ENCODE measurements at regions not wholly inside any gene's neighbourhood (a gene's known extent, or its start where the extent isn't known, plus 50 kb on each side); places are given as distances from the start of the nearest gene placed in this dataset.
"Not testable (repeated sequence)": the region's sequence is repeated elsewhere in the genome, so short reads cannot be mapped to it uniquely, and the experiment has no call there.

DNA sequence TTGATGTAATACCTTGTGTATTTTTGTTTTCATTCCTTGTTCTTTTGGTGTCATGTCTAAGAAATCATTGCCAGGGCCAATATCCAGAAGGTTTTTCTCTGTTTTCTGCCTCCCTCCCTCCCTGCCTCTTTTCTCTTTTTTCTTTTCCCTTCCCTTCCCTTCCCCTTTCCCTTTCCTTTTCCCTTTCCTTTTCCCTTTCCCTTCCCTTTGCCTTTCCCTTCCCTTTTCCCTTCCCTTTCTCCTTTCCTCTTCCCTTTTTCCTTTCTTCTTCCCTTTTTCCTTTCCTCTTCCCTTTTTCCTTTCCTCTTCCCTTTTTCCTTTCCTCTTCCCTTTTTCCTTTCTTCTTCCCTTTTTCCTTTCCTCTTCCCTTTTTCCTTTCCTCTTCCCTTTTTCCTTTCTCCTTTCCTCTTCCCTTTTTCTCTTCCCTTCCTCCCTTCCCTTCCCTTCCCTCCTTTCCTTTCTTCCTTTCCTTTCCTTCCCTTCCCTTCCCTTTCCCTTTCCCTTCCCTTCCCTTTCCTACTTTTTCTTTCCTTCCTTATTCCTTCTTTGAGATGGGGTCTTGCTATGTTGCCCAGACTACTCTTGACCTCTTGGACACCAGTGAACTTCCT, 646.1 kb downstream of the RAPGEF2 start:
- no peak for DNase-seq

DNA sequence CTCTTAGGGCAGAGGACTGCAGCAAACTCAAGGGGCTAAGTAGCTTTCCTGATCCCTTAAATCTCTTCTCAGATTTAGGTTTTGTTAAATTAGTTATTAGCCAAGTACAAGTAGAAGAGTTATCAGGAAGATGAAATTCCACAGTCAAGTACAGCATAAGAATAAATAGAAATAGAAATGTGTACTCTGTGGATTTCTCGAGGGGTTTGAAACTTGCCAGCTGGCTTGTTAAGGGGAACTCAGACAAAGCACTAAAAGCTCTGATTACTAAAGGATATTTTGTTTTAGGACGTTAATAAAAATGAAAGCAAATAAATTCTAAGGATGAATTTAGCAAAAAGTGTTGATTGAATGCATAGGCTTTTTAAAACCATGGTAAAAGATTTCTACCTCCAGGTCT, 654.6 kb downstream of the RAPGEF2 start:
- DNase-seq, result no peak

DNA sequence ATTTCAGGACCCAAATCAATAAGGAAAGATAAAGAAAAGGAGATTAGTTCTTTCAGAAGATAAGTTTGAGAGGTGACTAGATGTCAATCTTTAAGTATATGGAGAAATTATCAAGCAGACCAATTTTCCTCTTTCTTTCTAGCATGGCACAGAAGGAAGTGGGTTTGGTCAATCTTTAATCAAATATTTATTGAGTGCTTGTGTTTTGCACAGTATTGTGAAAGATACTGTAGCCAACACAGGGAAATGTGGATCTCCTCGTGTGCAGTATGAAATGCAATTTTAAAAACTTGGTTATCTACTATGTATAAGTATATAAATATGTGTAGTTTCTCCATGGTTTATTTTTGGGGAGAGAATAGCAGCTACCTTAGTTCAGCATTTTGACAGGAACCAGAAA, 655.2 kb downstream of the RAPGEF2 start:
- DNase-seq, result no peak

DNA sequence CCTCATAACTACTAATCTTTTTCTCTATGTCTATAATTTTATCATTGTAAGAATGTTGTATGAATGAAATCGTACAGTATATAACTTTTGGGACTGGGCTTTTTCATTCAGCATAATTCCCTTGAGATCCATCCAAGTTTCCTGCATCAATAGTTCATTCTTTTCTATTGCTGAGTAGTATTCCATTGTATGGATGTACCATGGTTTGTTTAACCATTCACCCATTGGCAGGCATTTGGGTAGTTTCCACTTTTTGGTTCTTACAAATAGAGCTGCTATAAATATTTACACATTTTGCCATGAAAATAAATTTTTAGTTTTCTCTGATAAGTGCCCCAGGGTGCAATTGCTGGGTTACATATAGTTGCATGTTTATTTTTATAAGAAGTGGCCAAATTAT, 659.8 kb downstream of the RAPGEF2 start:
- DNase-seq, result no peak

DNA sequence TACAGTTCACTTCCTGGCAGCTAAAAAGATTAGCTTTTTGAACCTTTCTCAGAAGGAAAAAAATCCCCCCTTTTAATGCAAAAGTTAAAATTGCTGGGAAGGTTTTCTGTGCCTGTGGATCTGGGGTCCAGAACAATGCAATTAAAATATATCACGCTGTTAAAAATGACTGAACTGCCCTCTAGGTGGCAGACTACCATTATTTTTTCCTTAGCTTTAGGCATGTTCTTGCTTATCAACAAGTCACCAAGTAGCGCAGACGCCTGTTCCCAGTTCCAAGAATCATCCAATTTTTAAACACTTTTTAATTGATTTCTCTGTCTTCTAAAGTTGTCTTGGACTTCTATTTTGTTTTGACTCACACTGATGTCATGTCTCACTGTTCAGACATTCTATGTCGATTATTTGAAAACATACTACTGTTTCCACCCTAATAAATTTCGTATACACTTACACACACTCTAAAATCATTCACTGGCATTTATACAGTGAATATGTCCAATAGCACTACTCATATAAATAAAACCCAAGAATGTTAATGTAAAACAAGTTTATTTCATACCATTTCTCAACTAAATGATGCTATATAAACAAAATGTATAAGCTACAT, 661.6 kb downstream of the RAPGEF2 start:
- peak; percentile 65 for DNase-seq

DNA sequence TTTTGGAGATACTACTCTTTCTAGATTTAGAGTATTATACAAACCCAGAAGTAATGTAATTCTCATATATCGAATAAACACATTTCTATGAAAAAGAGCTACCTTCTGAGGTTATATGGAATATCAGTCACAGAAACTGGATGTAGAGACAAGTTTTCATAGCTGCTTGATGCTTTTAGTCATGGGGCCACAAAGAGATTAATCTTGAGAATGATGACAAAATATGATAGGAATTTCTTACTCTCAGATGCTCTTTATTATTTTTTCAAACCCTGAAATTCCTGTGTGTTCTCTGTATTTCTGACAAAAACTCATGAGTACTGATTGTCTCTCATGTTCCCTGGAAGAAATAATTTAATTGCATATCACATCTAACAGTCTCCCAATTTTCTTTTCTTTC, 662.5 kb downstream of the RAPGEF2 start:
- no peak for DNase-seq

DNA sequence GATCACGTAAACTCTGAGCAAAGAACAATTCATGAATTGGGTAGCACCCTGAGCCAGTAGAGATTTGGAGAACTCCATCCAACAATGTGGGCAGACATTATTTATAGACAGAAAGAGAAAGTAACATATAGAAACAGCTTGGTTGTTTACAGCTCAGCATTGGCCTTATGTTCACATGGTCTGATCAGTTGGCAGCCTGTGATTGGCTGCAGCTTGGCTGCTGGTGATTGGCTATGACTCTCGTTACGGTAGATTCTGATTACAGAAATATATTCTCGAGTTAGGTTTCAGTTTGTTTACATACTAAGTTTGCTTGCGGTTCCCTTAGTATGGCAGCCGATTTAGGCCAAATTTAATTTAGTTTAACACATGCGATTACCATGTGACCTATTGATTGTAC, 663.4 kb downstream of the RAPGEF2 start:
- DNase-seq, result no peak

DNA sequence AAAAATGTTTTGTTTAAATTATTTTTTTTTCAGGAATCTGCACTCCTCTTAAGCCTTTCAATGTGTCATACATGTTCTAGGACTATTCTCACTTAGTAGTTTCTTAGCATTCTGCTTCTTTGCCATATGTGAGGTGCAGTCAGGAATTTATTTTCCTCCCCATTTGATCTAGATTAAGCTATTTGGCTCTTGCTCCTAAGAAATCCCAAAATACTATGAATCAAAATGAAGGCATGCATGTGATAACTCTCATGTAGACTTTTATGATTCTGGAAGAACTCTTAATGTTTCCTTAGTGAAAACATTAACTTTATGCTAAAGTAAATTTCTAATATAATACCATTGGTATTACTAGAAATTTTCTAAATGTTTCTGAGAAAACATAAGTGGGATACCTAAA, 664.5 kb downstream of the RAPGEF2 start:
- no peak for DNase-seq

DNA sequence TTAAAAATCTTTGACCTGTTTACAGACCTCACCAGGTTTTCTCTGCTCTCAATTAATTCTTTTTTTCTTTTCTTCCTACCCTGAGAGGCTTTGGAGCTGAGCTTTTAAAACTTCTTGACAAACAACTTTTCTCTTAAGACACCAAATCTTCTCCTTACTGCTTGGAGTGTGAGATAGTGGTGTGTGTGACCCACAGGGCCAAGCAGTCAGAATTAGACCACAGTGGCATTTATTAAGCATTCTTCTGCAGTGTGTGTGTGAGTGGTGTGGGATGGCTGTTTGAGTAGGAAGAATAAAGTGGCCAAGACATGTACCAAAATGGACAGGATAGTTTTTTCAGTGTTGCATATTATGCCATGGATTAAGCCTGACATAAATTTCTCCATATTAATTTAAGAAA, 665.1 kb downstream of the RAPGEF2 start:
- DNase-seq, result no peak

DNA sequence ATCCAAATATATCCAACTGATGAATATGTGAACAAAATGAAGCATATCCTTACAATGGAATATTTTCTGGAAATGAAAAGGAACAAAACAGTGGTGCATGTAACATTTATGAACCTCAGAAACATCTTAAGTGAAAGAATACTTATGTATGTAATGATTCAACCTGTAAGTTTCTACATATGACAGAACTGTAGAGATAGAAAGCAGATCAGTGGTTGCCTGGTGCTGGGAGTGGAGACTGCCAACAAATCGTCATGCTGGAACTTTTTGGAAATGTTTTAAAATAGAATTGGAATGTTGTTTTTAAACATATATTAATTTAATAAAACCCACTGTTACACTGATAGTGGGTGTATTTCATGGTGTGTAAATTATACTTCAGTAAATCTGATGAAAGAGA, 667.5 kb downstream of the RAPGEF2 start:
- DNase-seq, result no peak

DNA sequence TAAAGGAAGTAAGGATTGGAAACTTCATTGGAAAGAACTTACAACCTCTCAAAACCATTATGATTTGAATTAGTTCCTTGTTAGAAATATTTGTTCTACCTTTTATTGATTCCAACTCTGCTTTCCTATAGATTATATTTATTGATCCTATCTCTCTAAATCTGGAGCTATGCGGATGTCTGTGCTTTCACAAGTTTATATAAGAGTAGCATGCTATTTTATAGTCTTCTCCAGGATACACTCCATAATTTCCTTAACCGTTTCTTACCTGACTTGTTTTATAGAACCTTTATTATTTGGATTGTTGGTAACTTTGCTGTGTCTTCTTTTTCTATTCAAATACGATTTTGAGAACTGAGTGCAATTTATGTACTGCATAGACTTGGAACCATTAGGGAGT, 668.1 kb downstream of the RAPGEF2 start:
- no peak for DNase-seq

DNA sequence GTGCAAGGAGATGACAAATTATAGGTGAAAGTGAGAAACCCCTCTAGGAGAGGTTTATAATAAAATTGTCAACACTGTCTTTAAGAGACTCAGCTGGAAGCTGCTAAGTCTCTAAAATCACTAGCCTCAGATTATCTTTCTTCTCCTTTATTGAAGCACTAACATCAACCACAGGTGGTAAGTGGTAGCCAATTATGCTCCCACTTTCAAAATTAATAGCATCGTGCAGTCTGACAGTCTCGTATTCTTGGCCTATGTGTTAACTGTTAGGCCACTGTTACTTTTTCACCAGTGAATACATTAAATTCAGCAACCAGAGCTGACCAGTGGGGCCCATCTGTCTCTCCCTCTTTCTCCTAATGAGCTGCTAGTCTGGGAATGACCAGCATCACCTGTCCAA, 674.1 kb downstream of the RAPGEF2 start:
- no peak for DNase-seq

DNA sequence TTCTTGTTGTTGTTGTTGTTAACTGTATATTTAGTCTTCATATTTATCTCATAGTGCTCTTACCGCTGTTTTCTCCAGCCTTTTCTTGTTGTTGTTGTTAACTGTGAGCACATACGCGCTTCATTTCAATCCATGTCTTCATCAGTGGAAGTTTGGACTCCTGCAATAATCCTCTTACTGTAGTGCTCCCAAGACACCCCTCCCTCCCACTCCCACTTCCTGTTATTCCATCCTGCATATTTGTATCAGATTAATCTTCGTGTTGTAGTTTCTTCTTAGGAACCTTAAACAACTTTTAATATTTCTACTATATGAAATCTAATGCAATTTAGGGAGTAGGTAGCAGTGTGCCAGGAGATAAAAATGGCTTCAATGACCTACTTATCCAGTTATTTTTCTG, 674.8 kb downstream of the RAPGEF2 start:
- DNase-seq, result no peak

DNA sequence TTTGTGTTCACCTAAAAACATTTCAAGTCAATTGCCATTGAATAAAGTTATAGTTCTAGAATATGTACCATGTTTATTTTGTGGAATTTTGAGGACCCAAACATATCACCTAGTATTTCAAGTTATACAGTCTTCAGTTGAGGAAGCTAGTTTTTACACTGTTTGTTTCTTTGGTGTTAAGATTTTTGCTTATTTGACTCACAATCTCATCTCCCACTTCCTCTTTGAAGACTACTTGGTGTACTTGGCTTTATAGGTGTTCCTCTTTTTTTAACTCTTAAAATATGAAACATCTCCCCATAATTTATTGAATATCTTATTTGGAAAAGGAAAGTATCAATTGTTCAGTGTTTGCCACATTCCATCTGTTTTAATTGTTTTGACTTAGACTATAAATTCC, 675.4 kb downstream of the RAPGEF2 start:
- no peak for DNase-seq

DNA sequence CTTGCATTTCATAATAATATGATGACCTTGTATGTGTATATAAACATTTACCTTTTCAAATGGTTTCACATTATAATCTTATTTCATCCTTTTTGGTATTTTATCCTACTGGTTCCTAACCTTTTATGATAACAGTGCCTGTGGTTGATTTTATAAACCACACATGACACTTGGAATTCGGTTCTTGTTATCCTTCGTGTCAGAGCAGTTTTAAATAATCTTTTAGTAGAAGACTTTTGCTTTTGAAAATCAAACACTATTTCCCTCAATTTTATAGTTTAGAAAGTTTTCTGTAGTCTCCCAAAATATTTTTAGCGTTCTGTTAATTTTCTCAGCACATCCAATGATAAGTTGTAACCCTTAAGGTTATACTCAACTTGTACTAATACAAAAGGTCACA, 676.8 kb downstream of the RAPGEF2 start:
- DNase-seq, result no peak

DNA sequence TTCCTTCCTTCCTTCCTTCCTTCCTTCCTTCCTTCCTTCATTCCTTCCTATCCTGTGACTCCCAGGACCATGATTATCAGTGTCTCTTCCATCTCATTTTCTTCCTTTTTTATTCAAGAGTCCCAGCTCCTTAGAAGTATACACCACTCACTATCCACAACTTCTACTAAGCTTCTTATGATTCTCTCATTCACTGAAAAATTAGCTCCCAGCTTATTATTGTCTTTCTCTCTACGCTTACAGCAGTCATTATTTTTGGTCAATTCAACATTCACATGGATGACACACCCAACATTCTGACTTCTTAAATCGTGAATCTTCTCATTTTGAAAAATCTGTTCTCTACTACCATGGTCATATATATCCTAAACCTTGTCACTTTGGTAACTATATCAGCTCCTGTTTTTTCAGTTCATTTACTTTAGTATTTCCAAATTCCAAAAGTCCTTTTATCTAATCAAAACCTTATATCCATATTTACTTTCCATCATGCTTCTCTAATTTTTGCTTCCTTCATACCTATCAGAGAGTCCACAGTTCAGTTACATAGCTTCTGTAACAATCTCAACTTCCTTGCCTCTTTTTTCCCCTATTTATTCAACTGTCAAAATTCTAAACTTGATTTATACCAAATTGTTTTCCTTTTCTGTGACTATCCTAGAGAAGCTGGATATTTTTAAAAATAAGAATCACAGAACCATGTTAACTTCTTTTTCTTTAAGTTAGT, 677.5 kb downstream of the RAPGEF2 start:
- no peak for DNase-seq

DNA sequence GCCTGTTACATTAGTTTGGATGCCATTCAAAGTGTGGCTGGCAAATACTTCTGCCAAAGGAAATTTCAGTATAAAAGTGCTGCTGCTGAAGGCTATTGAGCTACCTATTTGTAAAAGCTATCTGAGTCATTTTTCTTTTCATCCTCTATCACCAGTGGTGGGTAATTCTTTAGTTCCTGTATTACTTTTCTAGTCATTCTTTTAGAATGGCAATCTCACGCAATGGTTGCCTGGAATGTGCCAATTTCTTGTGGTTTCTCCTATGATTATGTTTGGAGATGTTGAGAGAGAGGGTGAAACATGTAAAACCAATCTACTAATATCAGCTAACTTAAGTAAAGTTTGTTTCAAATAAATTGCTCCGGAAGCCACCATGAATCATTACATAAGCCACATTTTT, 685.0 kb downstream of the RAPGEF2 start:
- no peak for DNase-seq

DNA sequence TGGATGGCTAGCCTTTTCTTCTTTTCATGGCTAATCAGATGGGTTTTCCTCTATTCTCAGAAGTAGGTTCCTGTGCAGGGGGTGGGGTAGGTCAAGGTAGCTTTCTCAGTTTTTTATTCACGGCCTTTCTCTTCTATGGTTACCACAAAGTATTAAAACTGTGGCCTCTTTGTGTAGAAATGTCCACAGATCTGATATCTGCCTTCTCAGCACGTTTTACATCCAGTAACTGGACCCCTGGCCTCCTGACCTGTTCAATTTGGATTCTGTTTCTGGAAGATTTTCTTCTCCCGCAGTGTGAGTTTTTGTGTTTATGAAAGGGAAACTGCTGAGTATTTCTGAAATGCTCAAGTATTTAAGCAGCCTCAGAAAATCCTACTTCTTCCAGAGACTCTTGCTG, 688.5 kb downstream of the RAPGEF2 start:
- no peak for DNase-seq

DNA sequence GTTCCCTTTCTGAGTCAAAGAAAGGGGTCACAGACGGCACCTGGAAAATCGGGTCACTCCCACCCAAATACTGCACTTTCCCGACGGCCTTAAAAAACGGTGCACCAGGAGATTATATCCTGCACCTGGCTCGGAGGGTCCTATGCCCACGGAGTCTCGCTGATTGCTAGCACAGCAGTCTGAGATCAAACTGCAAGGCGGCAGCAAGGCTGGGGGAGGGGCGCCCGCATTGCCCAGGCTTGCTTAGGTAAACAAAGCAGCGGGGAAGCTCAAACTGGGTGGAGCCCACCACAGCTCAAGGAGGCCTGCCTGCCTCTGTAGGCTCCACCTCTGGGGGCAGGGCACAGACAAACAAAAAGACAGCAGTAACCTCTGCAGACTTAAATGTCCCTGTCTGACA, 701.7 kb downstream of the RAPGEF2 start:
- DNase-seq, result not testable (repeated sequence)

DNA sequence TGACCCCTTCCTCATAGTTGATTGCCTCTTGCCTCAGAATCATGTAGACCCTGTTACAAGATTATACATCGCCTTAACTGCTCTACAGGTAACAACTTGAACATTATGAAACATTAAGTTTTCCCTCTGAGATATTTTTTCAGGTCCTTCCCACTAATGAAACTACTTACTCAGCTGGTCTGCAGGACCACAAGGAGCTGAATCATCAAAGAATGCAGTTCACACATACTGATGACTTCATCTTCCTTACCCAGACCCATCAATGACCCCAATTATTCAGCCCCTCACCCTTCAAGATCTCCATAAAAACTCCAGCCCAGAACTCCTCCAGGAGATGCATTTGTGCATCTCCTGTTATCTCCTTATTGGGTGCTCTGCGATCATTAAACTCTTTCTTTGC, 720.9 kb downstream of the RAPGEF2 start:
- DNase-seq, result no peak

DNA sequence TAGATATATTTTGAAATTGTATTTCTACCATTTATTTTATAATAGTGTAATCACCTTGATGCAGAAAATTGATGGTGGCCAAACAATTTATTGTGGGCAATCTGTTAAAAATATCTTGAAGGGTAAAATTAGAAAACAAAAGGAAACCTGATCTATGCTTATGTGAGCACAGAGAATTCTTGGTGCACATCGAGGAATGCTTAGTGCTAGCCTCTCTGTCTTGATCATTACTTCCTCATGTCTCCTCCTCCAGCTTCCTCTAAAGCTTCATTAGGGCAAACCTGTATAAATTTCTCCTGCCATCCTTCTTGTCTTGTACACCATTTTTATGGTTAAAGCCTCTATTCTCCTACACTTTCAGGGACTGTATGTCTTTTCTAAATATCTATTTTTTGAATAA, 725.8 kb downstream of the RAPGEF2 start:
- no peak for DNase-seq

DNA sequence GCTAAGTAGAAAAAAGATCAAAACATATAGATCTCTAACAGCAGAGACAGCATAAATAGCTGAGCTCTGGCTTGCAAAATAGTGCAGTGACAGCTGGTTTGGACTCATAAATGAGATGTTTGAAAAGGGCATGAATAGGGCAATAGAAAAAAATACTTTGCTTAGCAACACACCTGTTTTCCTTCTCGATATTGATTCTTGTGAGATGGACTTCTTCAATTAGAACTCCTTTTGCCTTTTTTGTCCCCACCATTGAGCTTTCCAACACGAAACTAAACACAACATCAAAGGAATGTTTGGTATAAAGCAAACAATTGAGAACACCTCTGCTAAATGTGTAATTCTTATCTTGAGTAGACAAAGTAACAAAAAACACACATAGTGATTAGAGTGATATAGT, 726.3 kb downstream of the RAPGEF2 start:
- DNase-seq, result no peak

DNA sequence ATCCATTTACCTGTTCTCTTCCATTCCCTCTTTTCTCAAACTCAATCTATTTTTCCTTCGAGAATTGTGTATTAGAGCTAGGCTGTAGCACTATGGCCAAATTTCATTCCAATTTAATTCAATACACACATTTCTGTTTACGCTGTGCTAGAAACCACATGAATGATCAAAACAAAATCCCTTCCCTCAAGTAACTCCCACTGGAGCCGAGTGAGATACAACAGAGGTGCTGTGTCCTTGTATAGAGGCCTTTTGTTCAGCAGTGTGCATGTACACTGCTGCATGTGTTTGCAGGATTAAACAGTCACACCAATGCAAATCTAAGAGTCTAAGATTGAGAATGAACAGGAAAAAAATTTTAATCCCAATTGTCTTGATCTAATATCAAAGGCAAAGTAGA, 734.2 kb downstream of the RAPGEF2 start:
- no peak for DNase-seq

DNA sequence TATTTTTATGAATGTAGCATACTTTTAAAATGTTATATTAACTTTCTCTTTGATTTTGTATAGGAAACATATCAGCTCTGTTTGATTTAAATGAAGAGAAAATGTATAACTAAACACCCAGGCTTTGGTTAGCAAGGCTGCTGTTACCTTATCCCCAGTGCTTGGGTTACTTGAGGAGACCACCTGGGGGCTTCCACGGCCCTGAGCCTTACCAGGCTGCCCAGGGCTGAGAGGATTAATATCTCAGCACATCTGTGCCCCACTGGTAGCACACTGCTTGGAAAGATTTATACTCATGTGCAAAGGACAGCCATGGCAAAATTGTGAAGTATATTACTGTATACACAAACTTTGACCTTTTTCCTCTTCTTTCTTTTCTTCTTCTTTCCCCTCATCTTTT, 752.9 kb downstream of the RAPGEF2 start:
- DNase-seq, result no peak

DNA sequence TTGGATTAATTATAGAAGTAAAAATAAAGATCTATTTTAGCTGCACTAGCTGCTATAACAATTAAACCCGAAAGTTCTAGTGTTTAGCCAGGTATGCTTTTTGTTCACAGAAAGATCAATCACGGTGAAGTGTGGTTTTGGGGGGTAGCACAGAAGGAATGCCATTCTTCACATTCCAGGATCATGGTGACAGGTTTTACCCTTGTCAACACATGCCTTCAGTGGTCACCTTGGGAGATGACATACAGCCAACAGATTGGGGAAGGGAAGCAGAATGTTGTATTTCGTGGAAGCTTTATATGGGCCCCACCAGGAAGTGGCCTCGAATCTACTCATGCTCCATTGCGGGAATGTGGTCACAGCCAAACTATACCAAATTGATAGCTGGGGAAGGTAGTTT, 753.6 kb downstream of the RAPGEF2 start:
- no peak for DNase-seq

Data from hematopoietic multipotent progenitor cell treated with erythropoietin and hydrocortisone succinate and interleukin-3 and kit ligand, for 6 days (in vitro differentiated cells).